ENCODE measurements at regions not wholly inside any gene's neighbourhood (a gene's known extent, or its start where the extent isn't known, plus 50 kb on each side); places are given as distances from the start of the nearest gene placed in this dataset.
"Not testable (repeated sequence)": the region's sequence is repeated elsewhere in the genome, so short reads cannot be mapped to it uniquely, and the experiment has no call there.

DNA sequence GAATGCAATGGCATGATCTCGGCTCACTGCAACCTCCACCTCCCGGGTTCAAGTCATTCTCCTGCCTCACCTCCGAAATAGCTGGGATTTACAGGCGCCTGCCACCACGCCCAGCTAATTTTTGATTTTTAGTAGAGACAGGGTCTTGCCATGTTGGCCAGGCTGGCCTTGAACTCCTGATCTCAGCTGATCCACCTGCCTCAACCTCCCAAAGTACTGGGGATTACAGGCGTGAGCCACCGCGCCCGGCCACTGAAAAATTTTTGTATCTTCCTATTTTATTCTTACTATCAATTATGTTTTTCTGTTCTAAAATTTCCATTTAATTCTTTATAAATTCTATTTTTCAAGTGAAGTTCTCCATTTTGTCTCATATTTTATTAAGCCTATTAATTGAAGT is 730.4 kb downstream of the EDEM1 start:
- no peak for TF ChIP-seq EP300 (IDR thresholded peaks at IDR 0.05)
- no peak for TF ChIP-seq POLR2A (IDR thresholded peaks at IDR 0.05)
- H3K36me3 ChIP-seq = no peaks in the 10 kb centered on the region
- H3K27me3 ChIP-seq = no peaks in the 10 kb centered on the region
- 94 to 95% methylated on average over 9 of the region's 9 CpGs for WGBS, 2 donors
- no peak overlapping the region for H3K27ac ChIP-seq
- H3K4me1 ChIP-seq = no peaks in the 10 kb centered on the region
- no peak overlapping the region for H3K4me3 ChIP-seq
- no peaks in the 10 kb centered on the region for H3K9me3 ChIP-seq
- DNase-seq (no peak), ATAC-seq (ENCODE audit: low FRiP score in 2 of 2) (no peak)

GRCh38 chr3:5918626-5919025 is 731.1 kb downstream of the EDEM1 start:
- DNase-seq (no peak), ATAC-seq (ENCODE audit: low FRiP score in 2 of 2) (no peak)
- Histone ChIP-seq H3K4me1 (no peaks in the 10 kb centered on the region), H3K27me3 (no peaks in the 10 kb centered on the region), H3K36me3 (no peaks in the 10 kb centered on the region), H3K4me3 (no peak overlapping the region), H3K27ac (no peak overlapping the region), H3K9me3 (no peaks in the 10 kb centered on the region)
- TF ChIP-seq POLR2A (IDR thresholded peaks at IDR 0.05) (no peak), POLR2AphosphoS5 (IDR thresholded peaks at IDR 0.05) (no peak), EP300 (IDR thresholded peaks at IDR 0.05) (no peak)
- TF ChIP-seq, protein P1, sequence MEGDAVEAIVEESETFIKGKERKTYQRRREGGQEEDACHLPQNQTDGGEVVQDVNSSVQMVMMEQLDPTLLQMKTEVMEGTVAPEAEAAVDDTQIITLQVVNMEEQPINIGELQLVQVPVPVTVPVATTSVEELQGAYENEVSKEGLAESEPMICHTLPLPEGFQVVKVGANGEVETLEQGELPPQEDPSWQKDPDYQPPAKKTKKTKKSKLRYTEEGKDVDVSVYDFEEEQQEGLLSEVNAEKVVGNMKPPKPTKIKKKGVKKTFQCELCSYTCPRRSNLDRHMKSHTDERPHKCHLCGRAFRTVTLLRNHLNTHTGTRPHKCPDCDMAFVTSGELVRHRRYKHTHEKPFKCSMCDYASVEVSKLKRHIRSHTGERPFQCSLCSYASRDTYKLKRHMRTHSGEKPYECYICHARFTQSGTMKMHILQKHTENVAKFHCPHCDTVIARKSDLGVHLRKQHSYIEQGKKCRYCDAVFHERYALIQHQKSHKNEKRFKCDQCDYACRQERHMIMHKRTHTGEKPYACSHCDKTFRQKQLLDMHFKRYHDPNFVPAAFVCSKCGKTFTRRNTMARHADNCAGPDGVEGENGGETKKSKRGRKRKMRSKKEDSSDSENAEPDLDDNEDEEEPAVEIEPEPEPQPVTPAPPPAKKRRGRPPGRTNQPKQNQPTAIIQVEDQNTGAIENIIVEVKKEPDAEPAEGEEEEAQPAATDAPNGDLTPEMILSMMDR (IDR thresholded peaks at IDR 0.05) = no peak
- 77 to 80% methylated on average over 6 to 7 of the region's 7 CpGs for WGBS, 2 donors

DNA sequence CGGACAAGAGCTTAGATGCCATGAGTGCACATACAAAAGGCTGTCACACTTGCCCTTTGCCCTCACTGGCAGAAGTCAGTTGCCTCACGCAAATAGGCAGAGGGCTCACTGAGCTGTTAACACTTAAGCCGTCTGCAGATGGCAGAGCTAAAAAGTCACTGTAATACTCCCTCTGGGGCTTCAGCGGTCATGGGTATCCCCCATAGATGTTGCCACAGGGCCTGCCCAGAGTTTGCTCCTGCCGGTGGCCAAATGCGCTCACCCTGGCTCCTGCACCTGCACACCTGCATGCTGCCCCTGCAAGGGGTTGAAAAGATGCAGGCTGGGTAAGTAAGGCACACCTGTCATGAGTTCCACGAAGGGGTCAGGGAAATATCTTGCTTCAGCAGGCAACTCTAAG is 741.5 kb downstream of the EDEM1 start:
- 88 to 90% methylated on average over 7 of the region's 7 CpGs for WGBS, 2 donors
- ATAC-seq (ENCODE audit: low FRiP score in 2 of 2) (peak; percentile 23 to 46), DNase-seq (peak in 1 of 2 donors; percentile 22)
- Histone ChIP-seq H3K36me3 (no peaks in the 10 kb centered on the region), H3K4me3 (no peak overlapping the region), H3K27me3 (no peaks in the 10 kb centered on the region), H3K27ac (no peak overlapping the region), H3K4me1 (no peaks in the 10 kb centered on the region), H3K9me3 (no peaks in the 10 kb centered on the region)
- TF ChIP-seq POLR2AphosphoS5 (IDR thresholded peaks at IDR 0.05) = no peak
- TF ChIP-seq, protein P1 (IDR thresholded peaks at IDR 0.05) = no peak
- TF ChIP-seq EP300 (IDR thresholded peaks at IDR 0.05) = no peak
- no peak for TF ChIP-seq POLR2A (IDR thresholded peaks at IDR 0.05)

- H3K27ac ChIP-seq; DNase-seq; ATAC-seq (ENCODE audit: low FRiP score in 2 of 2); H3K27me3 ChIP-seq; H3K36me3 ChIP-seq; H3K9me3 ChIP-seq; H3K4me1 ChIP-seq; H3K4me3 ChIP-seq: not testable (repeated sequence)
- WGBS, 2 donors = 68% methylated on average over 4 of the region's 4 CpGs; no CpG with 5 or more reads in 1 of the 2 donors
These were observed 756.6 kb downstream of the EDEM1 start for GRCh38 chr3:5944061-5944460.

GRCh38 chr3:5948084-5948483 is 760.6 kb downstream of the EDEM1 start:
- DNase-seq = no peak
- no peak overlapping the region for H3K27ac ChIP-seq
- ATAC-seq (ENCODE audit: low FRiP score in 2 of 2) = no peak
- no peaks in the 10 kb centered on the region for H3K4me1 ChIP-seq
- H3K4me3 ChIP-seq = no peak overlapping the region
- no peaks in the 10 kb centered on the region for H3K36me3 ChIP-seq
- 84 to 95% methylated on average over 1 of the region's 1 CpG for WGBS, 2 donors
- H3K27me3 ChIP-seq = no peaks in the 10 kb centered on the region
- TF ChIP-seq, protein P1 (IDR thresholded peaks at IDR 0.05) = no peak
- no peaks in the 10 kb centered on the region for H3K9me3 ChIP-seq

- WGBS, 2 donors = 82 to 90% methylated on average over 3 of the region's 3 CpGs
- ATAC-seq (ENCODE audit: low FRiP score in 2 of 2) (no peak), DNase-seq (no peak)
- Histone ChIP-seq H3K4me3 (no peak overlapping the region), H3K27me3 (no peaks in the 10 kb centered on the region), H3K9me3 (no peaks in the 10 kb centered on the region), H3K4me1 (no peaks in the 10 kb centered on the region), H3K27ac (no peak overlapping the region), H3K36me3 (no peaks in the 10 kb centered on the region)
- TF ChIP-seq, protein P1 (IDR thresholded peaks at IDR 0.05) = no peak
- TF ChIP-seq POLR2A (IDR thresholded peaks at IDR 0.05) = no peak
- TF ChIP-seq POLR2AphosphoS5 (IDR thresholded peaks at IDR 0.05) = no peak
- TF ChIP-seq EP300 (IDR thresholded peaks at IDR 0.05) = no peak
These were observed 763.5 kb downstream of the EDEM1 start for GRCh38 chr3:5951026-5951425.
